Thyroid gland (tissue), 4 donors: ENCODE measurements at regions not wholly inside any gene's neighbourhood (a gene's known extent, or its start where the extent isn't known, plus 50 kb on each side); places are given as distances from the start of the nearest gene placed in this dataset.

Experiments
- CTCF ChIP-seq, 6 experiments: fragments of 200-600 bp in 3 of 6; fragments of 450-650 bp in 3 of 6; sonication (generic) in 3 of 6; IDR thresholded peaks; one replicate each; pipeline ENCODE4 v1.5.1; 2016 to 2019; ENCODE audit warnings: antibody characterized with exemption in 6 of 6, mild to moderate bottlenecking in 2 of 6, inconsistent platforms in 1 of 6, moderate library complexity in 1 of 6
- POLR2A ChIP-seq, 2 donors: fragments of 450-650 bp; IDR thresholded peaks; one replicate each; pipeline ENCODE4 v1.6.1; 2017; ENCODE audit warnings: antibody characterized with exemption in 2 of 2, mild to moderate bottlenecking in 2 of 2, moderate library complexity in 1 of 2

DNA sequence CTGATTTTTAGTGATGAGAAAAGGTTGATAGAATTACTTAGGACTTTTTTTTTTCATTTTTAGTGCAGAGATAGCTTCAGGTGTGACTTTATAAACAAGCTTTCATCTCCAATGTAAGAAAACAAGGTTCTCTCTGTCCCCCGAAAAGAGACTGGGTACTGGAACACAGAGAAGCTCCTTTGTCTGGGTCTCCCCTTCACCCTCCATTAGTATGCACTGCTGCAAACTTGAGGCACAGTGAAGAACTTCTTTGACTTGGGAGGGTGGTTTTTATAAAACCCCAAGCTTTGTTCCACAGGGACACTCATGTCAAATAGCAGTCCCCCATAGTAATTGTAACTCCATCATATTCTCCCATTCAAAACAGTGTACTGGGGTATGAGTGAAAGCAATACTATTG is 93.5 kb upstream of the SOX2 start:
- TF ChIP-seq CTCF (IDR thresholded peaks at IDR 0.05) = no peak
- TF ChIP-seq POLR2A (IDR thresholded peaks at IDR 0.05) = no peak
